Thoracic aorta (tissue), 2 donors: ENCODE measurements at regions not wholly inside any gene's neighbourhood (a gene's known extent, or its start where the extent isn't known, plus 50 kb on each side); places are given as distances from the start of the nearest gene placed in this dataset.

Experiments used
- ATAC-seq: fragments of 150-250 bp; one replicate; pipeline ENCODE4 v1.8.0; 2017; ENCODE audit warnings: low read depth; ENCODE audit not compliant: insufficient number of reproducible peaks, low FRiP score
- DNase-seq: peaks from one replicate; pipeline ENCODE4 v3.0.0-alpha.2; 2020; ENCODE audit warnings: low spot score
- H3K27ac ChIP-seq, 2 donors: fragments of 200-600 bp; sonication (generic); 1 replicate in 1 of 2; 2 replicates in 1 of 2; pipeline ENCODE4 v1.5.1; 2016; ENCODE audit warnings: mild to moderate bottlenecking in 2 of 2, moderate library complexity in 2 of 2
- H3K27me3 ChIP-seq: fragments of 200-600 bp; sonication (generic); replicated peaks from 2 replicates; pipeline ENCODE4 v1.6.0; 2016; ENCODE audit warnings: mild to moderate bottlenecking; ENCODE audit not compliant: insufficient read depth
- H3K36me3 ChIP-seq: fragments of 200-600 bp; sonication (generic); one replicate; pipeline ENCODE4 v1.5.1; 2016
- H3K4me1 ChIP-seq, 2 donors: fragments of 200-600 bp; sonication (generic); 1 replicate in 1 of 2; 2 replicates in 1 of 2; pipeline versions ENCODE4 v1.5.1 to v1.6.0; 2016; ENCODE audit warnings: low read depth in 2 of 2, mild to moderate bottlenecking in 1 of 2; ENCODE audit not compliant: control insufficient read depth in 1 of 2
- H3K4me3 ChIP-seq: fragments of 200-600 bp; sonication (generic); 2 replicates; pipeline ENCODE4 v1.5.1; 2016; ENCODE audit warnings: mild to moderate bottlenecking
- H3K9me3 ChIP-seq: fragments of 200-600 bp; sonication (generic); 2 replicates; pipeline ENCODE4 v1.5.1; 2016
- TF ChIP-seq, protein P1 (sequence below): fragments of 200-600 bp; sonication (generic); IDR thresholded peaks from one replicate; pipeline ENCODE4 v1.5.1; 2019; ENCODE audit warnings: antibody characterized with exemption

DNA sequence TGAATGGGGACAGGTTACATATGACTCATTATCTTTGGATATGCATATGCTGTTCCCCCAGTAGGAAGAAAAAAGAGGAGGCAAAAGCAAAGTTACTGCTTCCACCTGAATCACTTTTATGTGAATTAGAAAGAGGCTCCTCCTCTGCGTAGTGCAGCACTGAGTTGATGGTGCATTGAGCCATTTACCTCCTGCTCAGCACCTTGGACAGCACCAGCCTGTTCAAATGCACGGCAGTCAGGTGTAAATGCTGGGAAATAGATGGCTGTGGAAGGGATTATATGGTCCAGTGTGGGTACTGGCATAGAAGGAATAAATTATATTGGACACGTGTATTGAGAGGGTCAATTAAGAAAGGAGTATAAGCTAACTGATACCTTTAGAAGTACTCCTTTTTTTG, 541.9 kb upstream of the SEL1L start:
- Histone ChIP-seq H3K27ac (no peak overlapping the region), H3K4me3 (no peak overlapping the region), H3K9me3 (no peaks in the 10 kb centered on the region), H3K36me3 (no peaks in the 10 kb centered on the region), H3K27me3 (no peaks in the 10 kb centered on the region), H3K4me1 (no peaks in the 10 kb centered on the region)
- TF ChIP-seq, protein P1, sequence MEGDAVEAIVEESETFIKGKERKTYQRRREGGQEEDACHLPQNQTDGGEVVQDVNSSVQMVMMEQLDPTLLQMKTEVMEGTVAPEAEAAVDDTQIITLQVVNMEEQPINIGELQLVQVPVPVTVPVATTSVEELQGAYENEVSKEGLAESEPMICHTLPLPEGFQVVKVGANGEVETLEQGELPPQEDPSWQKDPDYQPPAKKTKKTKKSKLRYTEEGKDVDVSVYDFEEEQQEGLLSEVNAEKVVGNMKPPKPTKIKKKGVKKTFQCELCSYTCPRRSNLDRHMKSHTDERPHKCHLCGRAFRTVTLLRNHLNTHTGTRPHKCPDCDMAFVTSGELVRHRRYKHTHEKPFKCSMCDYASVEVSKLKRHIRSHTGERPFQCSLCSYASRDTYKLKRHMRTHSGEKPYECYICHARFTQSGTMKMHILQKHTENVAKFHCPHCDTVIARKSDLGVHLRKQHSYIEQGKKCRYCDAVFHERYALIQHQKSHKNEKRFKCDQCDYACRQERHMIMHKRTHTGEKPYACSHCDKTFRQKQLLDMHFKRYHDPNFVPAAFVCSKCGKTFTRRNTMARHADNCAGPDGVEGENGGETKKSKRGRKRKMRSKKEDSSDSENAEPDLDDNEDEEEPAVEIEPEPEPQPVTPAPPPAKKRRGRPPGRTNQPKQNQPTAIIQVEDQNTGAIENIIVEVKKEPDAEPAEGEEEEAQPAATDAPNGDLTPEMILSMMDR, result no peak
- DNase-seq (no peak), ATAC-seq (no peak)

DNA sequence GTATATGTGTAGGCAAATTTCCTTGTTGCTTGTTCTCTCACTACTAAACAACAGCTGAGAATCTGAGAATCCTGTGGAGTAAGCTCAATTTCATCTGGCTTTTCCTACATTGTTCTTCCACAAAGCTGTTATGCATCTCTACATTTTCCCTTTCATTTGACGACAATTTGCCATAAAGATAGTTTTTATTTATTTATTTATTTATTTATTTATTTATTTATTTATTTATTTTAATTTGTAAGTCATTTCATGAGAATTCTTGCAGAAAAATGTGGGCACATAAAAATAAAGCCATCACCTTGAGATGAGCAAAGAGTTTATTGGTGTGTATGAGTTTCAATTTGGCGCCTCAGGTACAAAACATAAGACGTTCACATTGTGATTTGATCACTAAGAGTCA, 545.9 kb upstream of the SEL1L start:
- DNase-seq (no peak), ATAC-seq (no peak)
- TF ChIP-seq, protein P1, result no peak
- Histone ChIP-seq H3K27me3 (no peaks in the 10 kb centered on the region), H3K36me3 (no peaks in the 10 kb centered on the region), H3K9me3 (no peaks in the 10 kb centered on the region), H3K4me3 (no peak overlapping the region), H3K27ac (no peak overlapping the region), H3K4me1 (no peaks in the 10 kb centered on the region)

DNA sequence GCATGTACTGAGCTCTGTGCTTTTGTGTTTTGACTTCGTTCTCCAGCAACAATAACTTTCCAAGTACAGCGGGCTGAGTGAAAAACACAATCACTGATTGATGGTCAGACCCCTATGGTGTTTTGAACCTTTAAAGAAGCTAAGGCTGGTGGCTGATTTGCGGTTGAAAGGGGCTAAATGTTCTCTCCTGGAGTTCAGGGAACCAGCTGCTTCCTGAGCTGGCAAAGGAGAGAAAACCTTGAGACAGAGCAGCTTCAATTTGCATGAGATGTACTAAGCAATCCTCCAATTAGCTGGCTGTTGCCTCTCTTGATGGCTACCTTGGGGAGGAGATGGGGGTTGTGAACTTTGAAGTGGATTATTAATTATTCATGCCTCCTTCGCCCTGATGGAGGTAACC, 546.7 kb upstream of the SEL1L start:
- Histone ChIP-seq H3K27ac (no peak overlapping the region), H3K27me3 (no peaks in the 10 kb centered on the region), H3K4me1 (no peaks in the 10 kb centered on the region), H3K4me3 (no peak overlapping the region), H3K36me3 (no peaks in the 10 kb centered on the region), H3K9me3 (no peaks in the 10 kb centered on the region)
- DNase-seq (no peak), ATAC-seq (no peak)
- TF ChIP-seq, protein P1, result no peak

DNA sequence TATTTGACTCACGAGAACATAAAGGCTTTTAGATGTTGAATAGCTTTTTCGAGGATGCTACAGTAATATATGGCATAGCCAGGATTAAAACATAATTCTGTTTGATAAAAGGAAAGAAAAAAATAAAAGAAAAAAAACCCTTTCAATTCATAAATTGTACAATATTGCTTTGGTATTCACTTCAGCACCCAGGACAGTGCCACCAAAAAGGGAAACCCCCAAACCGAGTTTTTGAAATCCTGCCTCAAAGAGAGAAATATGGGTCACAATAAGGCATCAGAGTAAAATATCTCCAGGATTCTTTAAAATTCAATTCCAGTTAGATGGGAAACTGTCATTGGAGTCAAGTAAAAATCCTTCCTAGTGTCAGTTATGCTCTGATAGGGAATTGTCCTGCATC, 551.2 kb upstream of the SEL1L start:
- no peak overlapping the region for H3K27ac ChIP-seq

DNA sequence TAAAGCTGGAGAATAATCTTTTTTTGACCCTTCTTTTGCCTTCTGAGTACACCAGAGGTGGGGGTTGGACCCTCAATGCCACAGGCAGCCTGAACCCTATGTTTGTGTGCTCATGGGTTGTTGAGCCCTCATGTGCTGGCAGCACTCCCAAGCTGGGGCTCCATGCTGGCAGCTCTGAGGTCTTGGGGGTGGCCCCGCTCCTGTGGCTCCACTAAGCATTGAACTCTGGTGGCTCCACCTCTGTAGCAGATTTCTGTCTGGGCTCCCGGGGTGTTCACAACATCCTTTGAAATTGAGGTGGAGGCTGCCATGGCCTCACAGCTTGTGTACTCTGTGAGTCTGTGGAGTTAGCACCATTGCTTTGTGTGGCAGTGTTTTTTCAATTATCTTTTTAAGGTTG, 557.4 kb upstream of the SEL1L start:
- no peaks in the 10 kb centered on the region for H3K4me1 ChIP-seq
- no peak overlapping the region for H3K27ac ChIP-seq
- ATAC-seq, result no peak
- DNase-seq, result no peak
- TF ChIP-seq, protein P1, result no peak
- H3K27me3 ChIP-seq, result no peaks in the 10 kb centered on the region
- no peaks in the 10 kb centered on the region for H3K9me3 ChIP-seq
- H3K4me3 ChIP-seq, result no peak overlapping the region
- no peaks in the 10 kb centered on the region for H3K36me3 ChIP-seq

More for the DNA sequence above, 551.2 kb upstream of the SEL1L start:
- H3K4me3 ChIP-seq, result no peak overlapping the region
- no peak for ATAC-seq
- no peak for DNase-seq
- no peaks in the 10 kb centered on the region for H3K9me3 ChIP-seq
- no peaks in the 10 kb centered on the region for H3K4me1 ChIP-seq
- TF ChIP-seq, protein P1, result no peak
- H3K36me3 ChIP-seq, result no peaks in the 10 kb centered on the region
- no peaks in the 10 kb centered on the region for H3K27me3 ChIP-seq
